GM12891 (cell line): ENCODE measurements at regions not wholly inside any gene's neighbourhood (a gene's known extent, or its start where the extent isn't known, plus 50 kb on each side); places are given as distances from the start of the nearest gene placed in this dataset.

ENCODE experiments used
- PAX5 ChIP-seq: IDR thresholded peaks from 2 replicates; pipeline ENCODE4 v1.6.1; 2011; ENCODE audit warnings: low read length, moderate library complexity, mild to moderate bottlenecking; ENCODE audit not compliant: insufficient read depth, severe bottlenecking
- POLR2A ChIP-seq: IDR thresholded peaks from 2 replicates; pipeline ENCODE4 v1.6.1; 2011; ENCODE audit warnings: low read depth, low read length, control low read depth
- POLR2AphosphoS5 ChIP-seq: IDR thresholded peaks from 2 replicates; pipeline ENCODE4 v1.6.1; 2011; ENCODE audit warnings: low read depth, low read length, control low read depth
- POU2F2 ChIP-seq: IDR thresholded peaks from 2 replicates; pipeline ENCODE4 v1.6.1; 2011; ENCODE audit warnings: low read depth, mild to moderate bottlenecking, control low read depth, low read length, moderate library complexity
- TAF1 ChIP-seq: IDR thresholded peaks from 2 replicates; pipeline ENCODE4 v1.6.1; 2011; ENCODE audit warnings: low read depth, low read length, control low read depth

- TF ChIP-seq POLR2A, result no peak
- TF ChIP-seq POLR2AphosphoS5, result no peak
- no peak for TF ChIP-seq TAF1
- TF ChIP-seq PAX5, result no peak
- no peak for TF ChIP-seq POU2F2
These were observed 67.3 kb downstream of the HSPB8 start for GRCh38 chr12:119245904-119246494.
